SK-N-SH treated with all-trans-retinoic acid at 6 μM for 48 hours (cell line): ENCODE measurements at regions not wholly inside any gene's neighbourhood (a gene's known extent, or its start where the extent isn't known, plus 50 kb on each side); places are given as distances from the start of the nearest gene placed in this dataset.

Source experiments
- ATAC-seq: fragments of 200-7000 bp; cut with Tn5 transposase; 3 replicates; pipeline ENCODE4 v1.9.1; 2020; ENCODE audit warnings: mild to moderate bottlenecking, moderate library complexity
- ARNTL ChIP-seq: fragments of 450-650 bp; formaldehyde crosslinking; IDR thresholded peaks from 2 replicates; pipeline ENCODE4 v1.5.0; 2020; ENCODE audit warnings: low read depth, mild to moderate bottlenecking, moderate library complexity, borderline replicate concordance
- CSDC2 ChIP-seq: fragments of 250-450 bp; sonication (Bioruptor Pico); IDR thresholded peaks from 2 replicates; pipeline ENCODE4 v1.5.0; 2020; ENCODE audit warnings: mild to moderate bottlenecking, moderate library complexity
- CSRNP3 ChIP-seq: fragments of 250-450 bp; sonication (Bioruptor Pico); IDR thresholded peaks from 2 replicates; pipeline ENCODE4 v1.5.1; 2021; ENCODE audit warnings: mild to moderate bottlenecking, moderate library complexity
- ESRRG ChIP-seq: fragments of 250-450 bp; sonication (Bioruptor Pico); IDR thresholded peaks from 2 replicates; pipeline ENCODE4 v1.6.1; 2021; ENCODE audit warnings: mild to moderate bottlenecking
- GLIS3 ChIP-seq: fragments of 250-450 bp; sonication (Bioruptor Pico); IDR thresholded peaks from 2 replicates; pipeline ENCODE4 v1.5.0; 2020; ENCODE audit warnings: mild to moderate bottlenecking, moderate library complexity
- ISL1 ChIP-seq: fragments of 250-450 bp; sonication (Bioruptor Pico); IDR thresholded peaks from 2 replicates; pipeline ENCODE4 v2.1.2; 2022; ENCODE audit warnings: mild to moderate bottlenecking, moderate library complexity
- OSR1 ChIP-seq: fragments of 250-450 bp; sonication (Bioruptor Pico); IDR thresholded peaks from 2 replicates; pipeline ENCODE4 v1.8.0; 2022; ENCODE audit warnings: moderate library complexity, mild to moderate bottlenecking, inconsistent platforms
- PATZ1 ChIP-seq: fragments of 250-450 bp; sonication (Bioruptor Pico); IDR thresholded peaks from 2 replicates; pipeline ENCODE4 v1.8.0; 2020; ENCODE audit warnings: mild to moderate bottlenecking, moderate library complexity, borderline replicate concordance
- PPARA ChIP-seq: fragments of 250-450 bp; sonication (Bioruptor Pico); IDR thresholded peaks from 2 replicates; pipeline ENCODE4 v1.5.0; 2020; ENCODE audit warnings: mild to moderate bottlenecking, borderline replicate concordance
- SNAI2 ChIP-seq: fragments of 250-450 bp; sonication (Bioruptor Pico); IDR thresholded peaks from 2 replicates; pipeline ENCODE4 v1.5.0; 2020; ENCODE audit warnings: mild to moderate bottlenecking, moderate library complexity
- TCF4 ChIP-seq: fragments of 250-450 bp; sonication (Bioruptor Pico); IDR thresholded peaks from 2 replicates; pipeline ENCODE4 v1.8.0; 2021; ENCODE audit warnings: mild to moderate bottlenecking, moderate library complexity, borderline replicate concordance
- TOX ChIP-seq: fragments of 250-450 bp; sonication (Bioruptor Pico); IDR thresholded peaks from 2 replicates; pipeline ENCODE4 v1.8.0; 2021; ENCODE audit warnings: mild to moderate bottlenecking, moderate library complexity, borderline replicate concordance
- ZC3H10 ChIP-seq: fragments of 250-450 bp; sonication (Bioruptor Pico); IDR thresholded peaks from 2 replicates; pipeline ENCODE4 v1.5.1; 2021; ENCODE audit warnings: mild to moderate bottlenecking, moderate library complexity
- ZFP3 ChIP-seq: fragments of 250-450 bp; sonication (Bioruptor Pico); IDR thresholded peaks from 2 replicates; pipeline ENCODE4 v1.5.0; 2020; ENCODE audit warnings: mild to moderate bottlenecking, moderate library complexity
- ZFP30 ChIP-seq: fragments of 450-650 bp; formaldehyde crosslinking; IDR thresholded peaks from 2 replicates; pipeline ENCODE4 v1.5.0; 2022; ENCODE audit warnings: mild to moderate bottlenecking, moderate library complexity
- ZNF565 ChIP-seq: fragments of 450-650 bp; formaldehyde crosslinking; conservative IDR thresholded peaks from 2 replicates; pipeline ENCODE4 v1.5.0; 2020; ENCODE audit warnings: low read depth, mild to moderate bottlenecking, moderate library complexity
- ZNF70 ChIP-seq: fragments of 450-650 bp; formaldehyde crosslinking; IDR thresholded peaks from 2 replicates; pipeline ENCODE4 v1.5.0; 2020; ENCODE audit warnings: mild to moderate bottlenecking, moderate library complexity
- ZNF8 ChIP-seq: fragments of 450-650 bp; formaldehyde crosslinking; IDR thresholded peaks from 2 replicates; pipeline ENCODE4 v1.5.0; 2020; ENCODE audit warnings: mild to moderate bottlenecking, moderate library complexity
- TF ChIP-seq, protein P1 (sequence below): fragments of 250-450 bp; sonication (Bioruptor Pico); IDR thresholded peaks from 2 replicates; pipeline ENCODE4 v1.5.0; 2020; ENCODE audit warnings: mild to moderate bottlenecking, moderate library complexity
- TF ChIP-seq, protein P2 (sequence below): fragments of 250-450 bp; sonication (Bioruptor Pico); IDR thresholded peaks from 2 replicates; pipeline ENCODE4 v1.8.0; 2021; ENCODE audit warnings: low read depth, mild to moderate bottlenecking, moderate library complexity, borderline replicate concordance
- TF ChIP-seq, protein P3 (sequence below): fragments of 250-450 bp; sonication (Bioruptor Pico); IDR thresholded peaks from 2 replicates; pipeline ENCODE4 v1.5.1; 2020; ENCODE audit warnings: low read depth, mild to moderate bottlenecking, moderate library complexity

DNA sequence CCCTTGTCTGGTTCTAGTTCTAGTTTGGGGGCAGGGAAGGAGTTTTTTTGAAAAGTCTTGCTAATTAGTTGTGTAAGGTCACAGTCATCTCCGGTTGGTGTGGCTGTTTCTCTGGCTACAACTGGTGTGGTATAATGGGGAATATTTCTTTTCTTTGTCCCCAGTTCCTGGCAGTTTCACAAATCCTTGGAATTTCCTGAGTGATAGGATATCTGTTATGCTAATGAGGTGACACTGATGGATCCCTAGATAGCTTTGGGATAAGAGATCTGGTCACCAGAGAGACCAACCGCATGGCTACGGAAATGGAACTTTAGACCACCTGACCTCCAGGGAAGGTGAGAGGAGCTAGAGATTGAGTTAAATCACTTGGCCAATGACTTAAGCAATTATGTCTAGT is 494.6 kb downstream of the ARHGEF28 start:
- ATAC-seq, result no peak
- TF ChIP-seq OSR1 (CRISPR knock-in tag) (no peak), ZFP3 (no peak), ZNF70 (CRISPR knock-in tag) (no peak), PPARA (no peak)
- TF ChIP-seq, protein P1, sequence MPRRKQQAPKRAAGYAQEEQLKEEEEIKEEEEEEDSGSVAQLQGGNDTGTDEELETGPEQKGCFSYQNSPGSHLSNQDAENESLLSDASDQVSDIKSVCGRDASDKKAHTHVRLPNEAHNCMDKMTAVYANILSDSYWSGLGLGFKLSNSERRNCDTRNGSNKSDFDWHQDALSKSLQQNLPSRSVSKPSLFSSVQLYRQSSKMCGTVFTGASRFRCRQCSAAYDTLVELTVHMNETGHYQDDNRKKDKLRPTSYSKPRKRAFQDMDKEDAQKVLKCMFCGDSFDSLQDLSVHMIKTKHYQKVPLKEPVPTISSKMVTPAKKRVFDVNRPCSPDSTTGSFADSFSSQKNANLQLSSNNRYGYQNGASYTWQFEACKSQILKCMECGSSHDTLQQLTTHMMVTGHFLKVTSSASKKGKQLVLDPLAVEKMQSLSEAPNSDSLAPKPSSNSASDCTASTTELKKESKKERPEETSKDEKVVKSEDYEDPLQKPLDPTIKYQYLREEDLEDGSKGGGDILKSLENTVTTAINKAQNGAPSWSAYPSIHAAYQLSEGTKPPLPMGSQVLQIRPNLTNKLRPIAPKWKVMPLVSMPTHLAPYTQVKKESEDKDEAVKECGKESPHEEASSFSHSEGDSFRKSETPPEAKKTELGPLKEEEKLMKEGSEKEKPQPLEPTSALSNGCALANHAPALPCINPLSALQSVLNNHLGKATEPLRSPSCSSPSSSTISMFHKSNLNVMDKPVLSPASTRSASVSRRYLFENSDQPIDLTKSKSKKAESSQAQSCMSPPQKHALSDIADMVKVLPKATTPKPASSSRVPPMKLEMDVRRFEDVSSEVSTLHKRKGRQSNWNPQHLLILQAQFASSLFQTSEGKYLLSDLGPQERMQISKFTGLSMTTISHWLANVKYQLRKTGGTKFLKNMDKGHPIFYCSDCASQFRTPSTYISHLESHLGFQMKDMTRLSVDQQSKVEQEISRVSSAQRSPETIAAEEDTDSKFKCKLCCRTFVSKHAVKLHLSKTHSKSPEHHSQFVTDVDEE (CRISPR knock-in tag), result no peak
- TF ChIP-seq, protein P2, sequence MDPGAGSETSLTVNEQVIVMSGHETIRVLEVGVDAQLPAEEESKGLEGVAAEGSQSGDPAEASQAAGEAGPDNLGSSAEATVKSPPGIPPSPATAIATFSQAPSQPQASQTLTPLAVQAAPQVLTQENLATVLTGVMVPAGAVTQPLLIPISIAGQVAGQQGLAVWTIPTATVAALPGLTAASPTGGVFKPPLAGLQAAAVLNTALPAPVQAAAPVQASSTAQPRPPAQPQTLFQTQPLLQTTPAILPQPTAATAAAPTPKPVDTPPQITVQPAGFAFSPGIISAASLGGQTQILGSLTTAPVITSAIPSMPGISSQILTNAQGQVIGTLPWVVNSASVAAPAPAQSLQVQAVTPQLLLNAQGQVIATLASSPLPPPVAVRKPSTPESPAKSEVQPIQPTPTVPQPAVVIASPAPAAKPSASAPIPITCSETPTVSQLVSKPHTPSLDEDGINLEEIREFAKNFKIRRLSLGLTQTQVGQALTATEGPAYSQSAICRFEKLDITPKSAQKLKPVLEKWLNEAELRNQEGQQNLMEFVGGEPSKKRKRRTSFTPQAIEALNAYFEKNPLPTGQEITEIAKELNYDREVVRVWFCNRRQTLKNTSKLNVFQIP, result no peak

DNA sequence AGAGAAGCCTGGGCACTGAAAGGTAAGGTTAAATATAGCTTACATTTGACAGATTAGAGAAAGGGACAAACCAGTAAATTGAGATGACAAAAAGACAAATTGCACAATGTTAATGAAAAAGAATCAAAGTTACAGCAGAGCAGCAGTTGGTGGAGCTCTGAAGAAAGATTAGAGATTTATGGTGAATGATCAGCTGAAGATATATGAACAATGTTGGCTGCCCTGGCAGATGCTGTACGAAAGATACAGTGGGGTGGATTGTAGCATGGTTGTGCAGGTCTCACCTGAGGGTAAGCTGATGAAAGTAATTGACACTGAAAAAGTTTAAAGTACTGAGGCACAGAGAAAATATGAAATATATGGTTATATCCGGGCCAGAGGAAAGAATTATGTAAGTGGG is 492.1 kb downstream of the ARHGEF28 start:
- ATAC-seq, result no peak
- TF ChIP-seq ARNTL, result no peak
- TF ChIP-seq ISL1 (CRISPR knock-in tag), result no peak
- TF ChIP-seq, protein P2, result no peak
- TF ChIP-seq GLIS3 (CRISPR knock-in tag), result no peak
- no peak for TF ChIP-seq ZFP3
- TF ChIP-seq CSRNP3, result no peak
- TF ChIP-seq ZNF565 (CRISPR knock-in tag), result no peak
- TF ChIP-seq PATZ1 (CRISPR knock-in tag), result no peak
- no peak for TF ChIP-seq ESRRG (CRISPR knock-in tag)
- TF ChIP-seq, protein P1 (CRISPR knock-in tag), result no peak
- TF ChIP-seq PPARA, result no peak
- TF ChIP-seq TCF4 (CRISPR knock-in tag), result no peak
- TF ChIP-seq CSDC2 (CRISPR knock-in tag), result no peak
- no peak for TF ChIP-seq TOX (CRISPR knock-in tag)
- no peak for TF ChIP-seq ZFP30 (CRISPR knock-in tag)
- TF ChIP-seq ZNF8 (CRISPR knock-in tag), result no peak
- TF ChIP-seq OSR1 (CRISPR knock-in tag), result no peak
- no peak for TF ChIP-seq SNAI2

- no peak for ATAC-seq
- TF ChIP-seq ZC3H10 (CRISPR knock-in tag) (no peak), ZFP30 (CRISPR knock-in tag) (no peak), CSRNP3 (no peak), SNAI2 (no peak), ZNF70 (CRISPR knock-in tag) (no peak), ZNF565 (CRISPR knock-in tag) (no peak), ARNTL (no peak), ESRRG (CRISPR knock-in tag) (no peak), CSDC2 (CRISPR knock-in tag) (no peak)
- TF ChIP-seq, protein P3, sequence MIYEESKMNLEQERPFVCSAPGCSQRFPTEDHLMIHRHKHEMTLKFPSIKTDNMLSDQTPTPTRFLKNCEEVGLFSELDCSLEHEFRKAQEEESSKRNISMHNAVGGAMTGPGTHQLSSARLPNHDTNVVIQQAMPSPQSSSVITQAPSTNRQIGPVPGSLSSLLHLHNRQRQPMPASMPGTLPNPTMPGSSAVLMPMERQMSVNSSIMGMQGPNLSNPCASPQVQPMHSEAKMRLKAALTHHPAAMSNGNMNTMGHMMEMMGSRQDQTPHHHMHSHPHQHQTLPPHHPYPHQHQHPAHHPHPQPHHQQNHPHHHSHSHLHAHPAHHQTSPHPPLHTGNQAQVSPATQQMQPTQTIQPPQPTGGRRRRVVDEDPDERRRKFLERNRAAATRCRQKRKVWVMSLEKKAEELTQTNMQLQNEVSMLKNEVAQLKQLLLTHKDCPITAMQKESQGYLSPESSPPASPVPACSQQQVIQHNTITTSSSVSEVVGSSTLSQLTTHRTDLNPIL (CRISPR knock-in tag), result no peak
Observed at GRCh38 chr5:74116984-74117383, 491.0 kb downstream of the ARHGEF28 start.
